TTC549 (cell line): ENCODE measurements at regions not wholly inside any gene's neighbourhood (a gene's known extent, or its start where the extent isn't known, plus 50 kb on each side); places are given as distances from the start of the nearest gene placed in this dataset.

Experiments
- FAIRE-seq: peaks from 2 replicates; lab custom pipeline; 2012; peaks lifted over from hg19 to GRCh38; lab: Jason Lieb, UNC

- no peak for FAIRE-seq
Observed at GRCh38 chr2:66849153-66849755, 414.3 kb downstream of the MEIS1 start.

GRCh38 chr2:66850376-66850775, 415.5 kb downstream of the MEIS1 start:
- no peak for FAIRE-seq

- FAIRE-seq = no peak
Observed at GRCh38 chr2:66851449-66851872, 416.5 kb downstream of the MEIS1 start.

- no peak for FAIRE-seq
Observed at GRCh38 chr2:66852953-66853352, 418.0 kb downstream of the MEIS1 start.

- no peak for FAIRE-seq
Observed at GRCh38 chr2:66853585-66853984, 418.7 kb downstream of the MEIS1 start.

- FAIRE-seq = no peak
Observed at GRCh38 chr2:66854298-66854697, 419.4 kb downstream of the MEIS1 start.

- no peak for FAIRE-seq
Observed at GRCh38 chr2:66862885-66863650, 428.1 kb downstream of the MEIS1 start.

- FAIRE-seq = no peak
Observed at GRCh38 chr2:66865161-66865560, 430.2 kb downstream of the MEIS1 start.

- FAIRE-seq = no peak
Observed at GRCh38 chr2:66866331-66867062, 431.6 kb downstream of the MEIS1 start.

- no peak for FAIRE-seq
Observed at GRCh38 chr2:66867063-66867441, 432.1 kb downstream of the MEIS1 start.

GRCh38 chr2:66869076-66869475, 434.2 kb downstream of the MEIS1 start:
- no peak for FAIRE-seq

- FAIRE-seq = no peak
Observed at GRCh38 chr2:66872081-66872985, 437.4 kb downstream of the MEIS1 start.

GRCh38 chr2:66872986-66873754, 438.2 kb downstream of the MEIS1 start:
- FAIRE-seq = no peak

GRCh38 chr2:66874411-66874810, 439.5 kb downstream of the MEIS1 start:
- FAIRE-seq = no peak

- FAIRE-seq = no peak
Observed at GRCh38 chr2:66875941-66876462, 441.1 kb downstream of the MEIS1 start.

- FAIRE-seq = no peak
Observed at GRCh38 chr2:66885775-66886383, 451.0 kb downstream of the MEIS1 start.

- no peak for FAIRE-seq
Observed at GRCh38 chr2:66888246-66888645, 453.3 kb downstream of the MEIS1 start.

GRCh38 chr2:66888791-66889631, 454.1 kb downstream of the MEIS1 start:
- no peak for FAIRE-seq

GRCh38 chr2:66889632-66889882, 454.6 kb downstream of the MEIS1 start:
- no peak for FAIRE-seq

GRCh38 chr2:66890166-66890742, 455.3 kb downstream of the MEIS1 start:
- no peak for FAIRE-seq
